Activated effector memory CD4-positive, alpha-beta T cell treated with anti-CD3 and anti-CD28 coated beads, Interleukin-2, amount 50 U/mL, for 16 hours (primary cell): ENCODE measurements at regions not wholly inside any gene's neighbourhood (a gene's known extent, or its start where the extent isn't known, plus 50 kb on each side); places are given as distances from the start of the nearest gene placed in this dataset.
"Not testable (repeated sequence)": the region's sequence is repeated elsewhere in the genome, so short reads cannot be mapped to it uniquely, and the experiment has no call there.

Experiments used
- DNase-seq: peaks from one replicate; pipeline ENCODE4 v3.0.0-alpha.2; 2020

- no peak for DNase-seq
These were observed 102.0 kb downstream of the VPREB1 start for GRCh38 chr22:22346401-22347107.

- DNase-seq: no peak
These were observed 103.7 kb downstream of the VPREB1 start for GRCh38 chr22:22348127-22348814.

GRCh38 chr22:22348815-22349454 lies 104.3 kb downstream of the VPREB1 start:
- no peak for DNase-seq

GRCh38 chr22:22349455-22349836 lies 104.9 kb downstream of the VPREB1 start:
- DNase-seq: no peak

- DNase-seq: no peak
These were observed 106.8 kb downstream of the VPREB1 start for GRCh38 chr22:22351366-22351765.

- DNase-seq: no peak
These were observed 107.9 kb downstream of the VPREB1 start for GRCh38 chr22:22352371-22352999.

GRCh38 chr22:22355096-22355834 lies 110.7 kb downstream of the VPREB1 start:
- no peak for DNase-seq

- peak; percentile 87 for DNase-seq
These were observed 112.7 kb downstream of the VPREB1 start for GRCh38 chr22:22357024-22357883.

GRCh38 chr22:22358152-22358551 lies 113.6 kb downstream of the VPREB1 start:
- DNase-seq: no peak

GRCh38 chr22:22358686-22359085 lies 114.1 kb downstream of the VPREB1 start:
- no peak for DNase-seq

- no peak for DNase-seq
These were observed 114.9 kb downstream of the VPREB1 start for GRCh38 chr22:22359465-22359864.

- DNase-seq: no peak
These were observed 115.4 kb downstream of the VPREB1 start for GRCh38 chr22:22360014-22360413.

- no peak for DNase-seq
These were observed 117.7 kb downstream of the VPREB1 start for GRCh38 chr22:22362311-22362710.

- DNase-seq: no peak
These were observed 118.3 kb downstream of the VPREB1 start for GRCh38 chr22:22362936-22363335.

GRCh38 chr22:22364207-22364606 lies 119.6 kb downstream of the VPREB1 start:
- no peak for DNase-seq

- DNase-seq: no peak
These were observed 122.0 kb downstream of the VPREB1 start for GRCh38 chr22:22366537-22366936.

GRCh38 chr22:22368516-22368915 lies 123.9 kb downstream of the VPREB1 start:
- DNase-seq: no peak

- DNase-seq: not testable (repeated sequence)
These were observed 124.8 kb downstream of the VPREB1 start for GRCh38 chr22:22369219-22369963.

- DNase-seq: no peak
These were observed 125.3 kb downstream of the VPREB1 start for GRCh38 chr22:22369964-22370270.

- no peak for DNase-seq
These were observed 126.5 kb downstream of the VPREB1 start for GRCh38 chr22:22371031-22371541.

- DNase-seq: no peak
These were observed 127.5 kb downstream of the VPREB1 start for GRCh38 chr22:22372086-22372485.
